Activated T-cell treated with anti-CD3 and anti-CD28 coated beads, Interleukin-2, amount 50 U/mL, for 4 hours (primary cell): ENCODE measurements at regions not wholly inside any gene's neighbourhood (a gene's known extent, or its start where the extent isn't known, plus 50 kb on each side); places are given as distances from the start of the nearest gene placed in this dataset.
"Not testable (repeated sequence)": the region's sequence is repeated elsewhere in the genome, so short reads cannot be mapped to it uniquely, and the experiment has no call there.

Source experiments
- ATAC-seq, 2 donors: fragments of 200-7000 bp; cut with Tn5 transposase; one replicate each; pipeline ENCODE4 v1.10.0; 2021
- DNase-seq: peaks from one replicate; pipeline ENCODE4 v3.0.0-alpha.2; 2020
- H3K27me3 Mint-ChIP-seq: one replicate; pipeline ENCODE4 v1.8.0; 2021; ENCODE audit warnings: low read depth, mixed read lengths
- H3K36me3 Mint-ChIP-seq: one replicate; pipeline ENCODE4 v1.8.0; 2022; ENCODE audit warnings: mixed read lengths; ENCODE audit not compliant: insufficient read depth
- H3K4me1 Mint-ChIP-seq: one replicate; pipeline ENCODE4 v1.8.0; 2021; ENCODE audit warnings: low read depth, mixed read lengths
- H3K4me3 Mint-ChIP-seq: one replicate; pipeline ENCODE4 v1.8.0; 2021; ENCODE audit warnings: mild to moderate bottlenecking, moderate library complexity, mixed read lengths
- H3K9me3 Mint-ChIP-seq: one replicate; pipeline ENCODE4 v1.8.0; 2021; ENCODE audit warnings: mixed read lengths

DNA sequence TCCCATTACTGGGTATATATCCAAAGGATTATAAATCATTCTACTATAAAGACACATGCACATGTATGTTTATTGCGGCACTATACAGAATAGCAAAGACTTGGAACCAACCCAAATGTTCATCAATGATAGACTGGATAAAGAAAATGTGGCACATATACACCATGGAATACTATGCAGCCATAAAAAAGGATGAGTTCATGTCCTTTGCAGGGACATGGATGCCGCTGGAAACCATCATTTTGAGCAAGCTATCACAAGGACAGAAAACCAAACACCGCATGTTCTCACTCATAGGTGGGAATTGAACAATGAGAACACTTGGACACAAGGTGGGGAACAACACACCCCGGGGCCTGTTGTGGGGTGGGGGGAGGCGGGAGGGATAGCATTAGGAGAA, 57.0 kb upstream of the NEUROD1 start:
- not testable (repeated sequence) for H3K36me3 Mint-ChIP-seq, ATAC-seq, H3K4me1 Mint-ChIP-seq, DNase-seq, H3K4me3 Mint-ChIP-seq, H3K9me3 Mint-ChIP-seq
- peaks cover 19% of the 10 kb centered on the region for H3K27me3 Mint-ChIP-seq

DNA sequence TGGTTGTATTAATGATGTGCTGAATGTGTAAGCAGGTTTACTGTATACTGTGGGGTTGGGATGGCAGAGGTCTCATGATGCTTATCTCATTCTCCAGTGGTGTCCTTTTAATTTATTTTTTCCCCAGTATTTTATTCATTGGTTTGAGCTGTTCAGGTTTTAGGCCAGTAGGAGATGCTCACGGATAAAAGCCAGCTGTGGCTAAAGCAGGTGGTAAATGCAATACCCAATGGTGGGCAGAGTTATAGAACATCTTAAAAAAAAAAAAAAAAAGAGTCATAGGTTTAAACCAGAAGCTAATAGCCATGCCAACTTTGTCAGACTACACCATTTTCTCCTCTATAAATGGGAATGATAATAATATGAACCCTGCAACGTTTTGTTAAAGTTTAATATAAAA, 57.8 kb upstream of the NEUROD1 start:
- no peak for DNase-seq
- Mint-ChIP-seq H3K9me3 (no peaks in the 10 kb centered on the region), H3K27me3 (peaks cover 12% of the 10 kb centered on the region), H3K4me3 (no peak overlapping the region), H3K4me1 (no peaks in the 10 kb centered on the region), H3K36me3 (no peaks in the 10 kb centered on the region)
- no peak for ATAC-seq

DNA sequence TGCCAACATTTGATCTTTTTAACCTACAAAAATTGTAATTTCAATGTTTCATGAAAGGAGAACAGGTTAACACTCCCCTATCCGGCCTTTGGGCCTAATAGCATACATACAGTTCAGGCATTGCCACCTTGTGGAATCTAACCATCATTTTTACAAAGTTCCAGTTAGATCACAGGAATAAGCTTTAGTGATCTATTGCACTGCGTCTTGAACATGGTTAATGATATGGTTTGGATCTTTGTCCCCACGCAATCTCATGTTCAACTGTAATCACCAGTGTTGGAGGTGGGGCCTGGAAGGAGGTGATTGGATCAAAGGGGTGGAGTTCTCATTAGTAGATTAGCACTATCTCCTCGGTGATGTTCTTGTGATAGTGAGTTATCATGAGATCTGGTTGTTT, 58.2 kb upstream of the NEUROD1 start:
- Mint-ChIP-seq H3K4me1 (no peaks in the 10 kb centered on the region), H3K4me3 (no peak overlapping the region), H3K27me3 (peaks cover 9% of the 10 kb centered on the region), H3K36me3 (no peaks in the 10 kb centered on the region), H3K9me3 (no peaks in the 10 kb centered on the region)
- DNase-seq (no peak), ATAC-seq (no peak)

DNA sequence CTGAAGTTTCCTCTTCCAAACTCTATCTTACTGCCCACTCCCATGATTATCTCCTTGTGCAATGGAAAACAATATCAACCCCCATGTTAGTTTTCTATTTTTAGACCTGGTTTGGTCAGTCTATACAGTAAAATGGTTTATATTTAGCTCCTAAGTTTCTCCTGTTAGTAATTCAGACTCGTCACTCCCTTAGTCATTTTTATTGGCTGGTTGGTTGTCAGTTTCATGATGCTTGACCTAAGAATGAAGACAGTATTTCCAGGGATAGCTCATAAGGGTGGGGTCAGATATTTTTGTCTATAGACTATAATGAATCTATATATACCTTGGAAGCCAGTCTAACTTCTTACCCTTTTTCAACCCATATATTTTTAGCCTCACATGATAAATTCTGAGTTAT, 61.4 kb upstream of the NEUROD1 start:
- Mint-ChIP-seq H3K27me3 (peaks cover 6% of the 10 kb centered on the region), H3K9me3 (no peaks in the 10 kb centered on the region), H3K36me3 (no peaks in the 10 kb centered on the region), H3K4me3 (no peak overlapping the region), H3K4me1 (no peaks in the 10 kb centered on the region)
- no peak for DNase-seq
- ATAC-seq: no peak

DNA sequence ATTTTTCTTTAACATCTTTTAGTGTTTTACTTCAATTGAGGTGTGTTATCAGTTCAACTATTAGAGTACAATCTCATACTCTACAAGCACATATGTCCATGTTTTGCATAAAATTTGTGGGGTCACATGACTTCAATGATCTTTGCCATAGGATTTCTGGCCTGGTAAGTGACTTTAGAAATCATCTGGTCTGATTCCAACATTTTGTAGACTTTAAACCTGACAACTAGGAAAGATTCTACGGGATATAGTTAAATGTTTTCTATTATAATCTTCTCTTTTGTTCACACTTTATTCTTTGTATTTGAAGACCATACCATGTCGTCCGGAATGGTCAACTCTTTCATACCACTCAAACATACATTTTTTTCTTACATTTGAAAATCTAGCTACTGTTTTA, 62.0 kb upstream of the NEUROD1 start:
- DNase-seq (no peak), ATAC-seq (no peak)
- Mint-ChIP-seq H3K4me3 (no peak overlapping the region), H3K9me3 (no peaks in the 10 kb centered on the region), H3K27me3 (peaks cover 6% of the 10 kb centered on the region), H3K4me1 (no peaks in the 10 kb centered on the region), H3K36me3 (no peaks in the 10 kb centered on the region)

DNA sequence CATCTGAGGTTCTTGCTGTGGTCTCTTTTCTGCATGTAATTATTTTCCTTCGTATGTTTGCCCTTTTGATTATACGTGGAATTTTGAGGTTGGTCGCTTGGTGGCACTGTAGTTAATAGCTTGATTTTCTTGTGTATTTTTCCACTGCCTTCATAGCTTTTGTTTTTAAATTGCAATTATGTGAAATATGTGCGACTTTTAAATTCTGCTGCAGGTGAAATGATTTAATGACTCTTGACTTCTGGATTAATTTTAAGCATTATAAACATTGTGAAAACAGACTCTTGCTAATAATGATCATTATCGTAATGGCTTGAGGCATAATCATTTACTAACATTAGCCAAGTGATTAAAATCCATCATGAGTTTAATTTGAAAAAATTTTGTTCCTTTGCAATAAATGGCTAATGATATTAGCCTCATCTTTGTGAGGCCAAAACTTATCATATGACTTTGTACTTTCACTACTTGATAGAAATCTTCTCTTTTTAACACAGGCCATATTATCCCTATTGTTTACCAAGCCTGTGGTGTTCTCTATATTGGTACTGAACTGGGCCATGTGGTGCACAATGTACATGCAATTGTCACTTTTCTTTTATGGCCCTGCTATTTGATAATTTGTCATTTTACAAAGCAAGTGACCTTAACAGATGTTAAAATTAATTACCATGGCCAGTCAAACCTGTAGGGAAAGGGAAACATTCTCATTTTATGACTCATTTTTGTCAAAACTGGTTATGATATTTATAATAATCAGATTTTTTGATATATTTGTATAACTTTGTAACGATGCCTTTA, 62.8 kb upstream of the NEUROD1 start:
- peaks cover 9% of the 10 kb centered on the region for H3K27me3 Mint-ChIP-seq
- no peak for ATAC-seq
- no peaks in the 10 kb centered on the region for H3K4me1 Mint-ChIP-seq
- H3K9me3 Mint-ChIP-seq: no peaks in the 10 kb centered on the region
- no peaks in the 10 kb centered on the region for H3K36me3 Mint-ChIP-seq
- H3K4me3 Mint-ChIP-seq: no peak overlapping the region
- peak; percentile 8 for DNase-seq

DNA sequence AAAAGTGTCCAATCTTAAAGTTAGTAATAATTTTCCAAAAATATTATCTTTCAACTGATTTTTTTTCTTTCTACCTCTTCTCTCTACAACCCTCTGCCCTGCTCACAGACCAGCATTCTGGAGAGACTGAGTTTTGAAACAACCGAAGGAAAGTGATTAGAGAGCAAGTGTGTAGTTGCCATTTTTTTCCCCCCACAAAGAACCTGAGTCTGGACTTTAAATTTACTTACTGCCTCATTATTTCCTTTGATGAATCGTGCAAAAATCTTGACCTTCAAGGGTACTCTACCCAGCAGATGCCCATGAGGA, 63.4 kb upstream of the NEUROD1 start:
- H3K4me1 Mint-ChIP-seq: no peaks in the 10 kb centered on the region
- H3K27me3 Mint-ChIP-seq: peaks cover 13% of the 10 kb centered on the region
- DNase-seq (no peak), ATAC-seq (no peak)
- H3K9me3 Mint-ChIP-seq: no peaks in the 10 kb centered on the region
- no peak overlapping the region for H3K4me3 Mint-ChIP-seq
- no peaks in the 10 kb centered on the region for H3K36me3 Mint-ChIP-seq

DNA sequence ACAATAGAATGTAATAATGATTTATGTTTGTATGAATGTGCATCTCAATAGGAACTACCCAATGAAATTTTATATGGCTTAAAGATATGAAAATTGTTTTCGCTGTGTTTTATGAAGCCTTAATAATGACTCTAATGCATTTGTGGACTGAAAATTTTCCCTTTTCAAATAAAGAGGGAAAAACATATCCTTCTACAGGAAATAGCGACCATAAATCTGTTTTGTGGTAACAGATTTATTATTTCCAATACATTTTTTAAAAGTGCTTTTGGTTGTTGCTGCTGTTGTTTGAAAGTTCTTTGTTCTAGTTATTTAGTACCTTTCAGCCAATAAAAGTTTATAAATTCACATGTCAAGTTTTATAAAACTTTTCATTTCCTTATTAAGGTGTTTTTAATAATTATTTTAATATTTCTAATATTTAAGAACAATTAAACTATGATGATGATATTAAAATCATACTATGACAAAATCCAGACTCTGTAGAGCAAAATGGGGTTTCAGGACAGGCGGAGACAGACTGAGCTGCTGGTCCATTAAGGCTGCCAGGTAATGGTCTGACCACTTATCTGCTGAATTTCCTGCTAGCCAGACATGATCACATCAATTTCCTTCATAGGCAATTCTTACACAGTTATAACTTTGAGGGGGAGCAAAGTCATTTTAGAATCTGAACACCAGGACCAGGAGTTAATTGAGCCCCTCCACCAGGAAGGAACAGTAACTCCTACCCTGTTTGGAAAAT, 65.7 kb upstream of the NEUROD1 start:
- H3K9me3 Mint-ChIP-seq: no peaks in the 10 kb centered on the region
- ATAC-seq: no peak
- no peak for DNase-seq
- no peak overlapping the region for H3K4me3 Mint-ChIP-seq
- no peaks in the 10 kb centered on the region for H3K36me3 Mint-ChIP-seq
- no peaks in the 10 kb centered on the region for H3K4me1 Mint-ChIP-seq
- peaks cover 26% of the 10 kb centered on the region for H3K27me3 Mint-ChIP-seq

DNA sequence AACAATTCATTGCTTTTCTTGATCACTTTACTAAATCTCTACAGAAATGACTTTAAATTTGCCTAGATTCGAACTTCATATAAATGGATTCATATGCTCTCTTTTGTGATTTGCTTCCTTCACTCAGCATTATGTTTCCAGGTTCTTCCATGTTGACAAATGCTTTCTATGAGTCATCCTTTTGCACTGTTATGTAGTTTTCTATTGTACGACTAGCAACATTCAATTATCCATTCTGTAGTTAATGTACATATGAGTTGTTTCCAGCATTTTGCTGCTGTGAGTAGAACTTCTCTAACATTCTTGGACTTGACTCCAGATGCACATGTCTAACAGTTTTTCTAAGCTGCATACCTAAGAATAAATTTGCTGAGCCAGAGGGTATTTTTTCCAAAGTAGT, 66.5 kb upstream of the NEUROD1 start:
- Mint-ChIP-seq H3K9me3 (no peaks in the 10 kb centered on the region), H3K4me1 (no peaks in the 10 kb centered on the region), H3K36me3 (no peaks in the 10 kb centered on the region), H3K4me3 (no peak overlapping the region), H3K27me3 (peaks cover 32% of the 10 kb centered on the region)
- no peak for DNase-seq
- no peak for ATAC-seq

DNA sequence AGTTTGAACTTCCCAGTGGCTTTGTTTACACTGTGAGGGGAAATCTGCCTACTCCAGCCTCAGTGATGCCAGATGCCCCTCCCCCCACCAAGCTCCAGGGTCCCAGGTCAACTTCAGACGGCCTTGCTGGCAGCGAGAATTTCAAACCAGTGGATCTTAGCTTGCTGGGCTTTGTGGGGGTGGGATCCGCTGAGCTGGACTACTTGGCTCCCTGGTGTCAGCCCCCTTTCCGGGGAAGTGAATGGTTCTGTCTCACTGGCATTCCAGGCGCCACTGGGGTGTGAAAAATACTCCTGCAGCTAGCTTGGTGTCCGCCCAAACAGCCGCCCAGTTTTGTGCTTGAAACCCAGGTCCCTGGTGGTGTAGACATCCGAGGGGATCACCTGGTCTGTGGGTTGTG, 70.0 kb upstream of the NEUROD1 start:
- peaks cover 40% of the 10 kb centered on the region for H3K27me3 Mint-ChIP-seq
- H3K9me3 Mint-ChIP-seq: no peaks in the 10 kb centered on the region
- ATAC-seq: no peak
- no peaks in the 10 kb centered on the region for H3K36me3 Mint-ChIP-seq
- no peak overlapping the region for H3K4me3 Mint-ChIP-seq
- H3K4me1 Mint-ChIP-seq: no peaks in the 10 kb centered on the region
- no peak for DNase-seq

DNA sequence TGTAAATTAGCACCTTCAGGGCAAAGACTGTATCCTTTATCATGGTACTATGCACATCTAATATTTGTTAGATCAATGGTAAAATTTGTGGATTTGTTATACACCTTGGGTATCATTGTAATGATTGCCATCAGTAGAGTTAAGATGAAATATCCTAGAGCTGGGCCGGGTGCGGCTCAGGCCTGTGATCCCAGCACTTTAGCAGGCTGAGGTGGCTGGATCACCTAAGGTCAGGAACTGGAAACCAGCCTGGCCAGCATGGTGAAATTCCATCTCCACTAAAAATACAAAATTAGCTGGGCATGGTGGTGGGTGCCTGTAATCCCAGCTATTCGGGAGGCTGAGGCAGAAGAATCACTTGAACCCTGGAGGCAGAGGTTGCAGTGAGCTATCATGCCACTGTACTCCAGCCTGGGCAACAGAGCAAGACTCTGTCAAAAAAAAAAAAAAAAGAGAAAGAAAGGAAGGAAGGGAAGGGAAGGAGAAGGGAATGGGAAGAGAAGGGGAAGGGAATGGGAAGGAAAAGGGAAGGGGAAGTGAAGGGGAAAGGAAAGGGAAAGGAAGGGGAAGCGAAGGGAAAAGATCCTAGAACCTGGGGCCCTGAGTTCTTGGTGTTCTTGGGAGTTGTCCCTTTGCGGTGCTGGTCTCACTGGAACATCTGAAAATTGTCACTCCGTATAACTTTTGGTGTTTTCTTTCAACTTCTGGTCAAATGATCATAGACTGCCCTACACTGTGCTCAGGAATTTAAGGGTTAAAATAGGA, 71.1 kb upstream of the NEUROD1 start:
- Mint-ChIP-seq H3K4me3 (no peak overlapping the region), H3K4me1 (no peaks in the 10 kb centered on the region), H3K9me3 (no peaks in the 10 kb centered on the region), H3K36me3 (no peaks in the 10 kb centered on the region), H3K27me3 (peaks cover 43% of the 10 kb centered on the region)
- ATAC-seq: no peak
- DNase-seq: no peak

DNA sequence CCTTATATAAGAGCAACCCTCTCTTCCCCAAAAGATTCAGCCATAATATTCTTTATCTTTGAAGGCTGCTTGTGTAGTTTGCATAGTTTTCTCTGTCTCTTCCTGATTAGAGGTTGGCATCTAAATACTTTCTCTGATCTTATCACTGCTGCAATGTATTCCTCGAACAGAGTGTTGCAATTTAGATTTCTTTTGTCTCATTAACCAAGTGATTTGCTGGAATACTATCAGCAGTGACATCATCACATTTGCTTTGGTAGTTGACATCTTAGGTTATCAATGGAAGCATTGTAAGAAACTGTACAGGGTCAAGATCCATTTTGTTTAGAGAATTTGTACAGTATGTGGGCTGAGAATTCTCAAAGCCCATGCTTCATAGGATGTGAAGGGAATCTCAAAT, 72.0 kb upstream of the NEUROD1 start:
- H3K36me3 Mint-ChIP-seq: no peaks in the 10 kb centered on the region
- H3K9me3 Mint-ChIP-seq: no peaks in the 10 kb centered on the region
- no peaks in the 10 kb centered on the region for H3K4me1 Mint-ChIP-seq
- H3K4me3 Mint-ChIP-seq: no peak overlapping the region
- ATAC-seq: no peak
- no peak for DNase-seq
- peaks cover 43% of the 10 kb centered on the region for H3K27me3 Mint-ChIP-seq

DNA sequence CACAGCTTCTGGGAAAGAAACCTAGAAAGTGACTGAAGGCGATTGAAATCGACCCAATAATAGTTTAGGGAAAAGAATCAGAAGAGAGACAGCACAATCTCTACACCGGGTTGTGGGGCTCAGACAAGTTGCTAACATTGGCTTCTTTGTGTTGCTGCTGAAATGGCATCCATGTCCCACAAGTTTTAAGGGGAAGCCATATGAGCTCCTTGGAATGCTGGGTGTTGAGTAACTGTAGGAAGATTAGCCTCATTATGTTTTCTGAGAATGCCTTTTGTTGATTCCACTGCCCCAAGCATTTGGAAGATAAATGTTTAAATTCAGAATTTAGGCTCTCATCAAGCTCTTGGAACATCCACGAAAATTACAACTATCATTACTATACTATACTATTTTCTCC, 73.4 kb upstream of the NEUROD1 start:
- Mint-ChIP-seq H3K4me3 (no peak overlapping the region), H3K4me1 (no peaks in the 10 kb centered on the region)
- ATAC-seq: no peak

DNA sequence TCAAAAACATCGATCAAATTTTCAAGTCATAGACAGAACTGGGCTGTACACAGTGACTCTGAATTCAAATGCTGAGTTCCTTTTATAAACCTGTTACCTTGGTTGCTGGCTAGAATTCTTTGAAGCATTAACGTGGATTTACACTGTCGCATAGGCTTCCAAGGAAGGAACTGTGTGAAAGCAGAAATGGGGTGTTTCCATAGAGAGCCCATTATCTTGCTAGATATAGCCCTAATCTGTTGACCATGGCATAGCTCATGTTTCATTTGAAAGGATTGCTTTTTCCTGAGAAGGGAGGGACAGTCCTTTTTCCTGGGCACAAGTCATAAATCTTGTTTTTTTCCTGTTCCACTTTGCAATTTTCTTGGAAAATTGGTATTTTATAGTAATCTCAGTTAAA, 73.8 kb upstream of the NEUROD1 start:
- Mint-ChIP-seq H3K36me3 (no peaks in the 10 kb centered on the region), H3K9me3 (no peaks in the 10 kb centered on the region), H3K4me1 (no peaks in the 10 kb centered on the region), H3K27me3 (peaks cover 34% of the 10 kb centered on the region), H3K4me3 (no peak overlapping the region)
- ATAC-seq: no peak
- DNase-seq: no peak

More for the DNA sequence above, 73.4 kb upstream of the NEUROD1 start:
- peaks cover 35% of the 10 kb centered on the region for H3K27me3 Mint-ChIP-seq
- H3K9me3 Mint-ChIP-seq: no peaks in the 10 kb centered on the region
- no peak for DNase-seq
- H3K36me3 Mint-ChIP-seq: no peaks in the 10 kb centered on the region

DNA sequence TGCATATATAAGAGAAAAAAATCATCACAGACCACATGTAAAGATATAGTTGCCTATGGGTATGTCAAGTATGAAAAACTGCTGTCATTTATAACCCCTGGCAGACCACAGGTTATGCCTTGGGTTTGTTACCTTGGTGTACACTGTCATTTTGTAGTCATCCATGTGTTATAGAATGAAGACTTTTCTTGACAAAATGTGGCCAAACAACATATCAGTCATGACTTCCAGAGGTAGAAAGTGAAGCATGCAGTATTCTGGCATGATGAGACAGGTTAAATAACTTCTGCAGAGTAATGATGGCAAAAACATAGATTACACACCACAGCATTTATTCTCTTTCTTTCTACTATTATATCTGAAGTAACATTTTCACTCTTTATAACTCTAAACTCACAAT, 74.9 kb upstream of the NEUROD1 start:
- ATAC-seq (no peak), DNase-seq (no peak)
- no peaks in the 10 kb centered on the region for H3K36me3 Mint-ChIP-seq
- H3K9me3 Mint-ChIP-seq: no peaks in the 10 kb centered on the region
- peaks cover 32% of the 10 kb centered on the region for H3K27me3 Mint-ChIP-seq
- no peaks in the 10 kb centered on the region for H3K4me1 Mint-ChIP-seq
- no peak overlapping the region for H3K4me3 Mint-ChIP-seq
